ENCODE measurements at regions not wholly inside any gene's neighbourhood (a gene's known extent, or its start where the extent isn't known, plus 50 kb on each side); places are given as distances from the start of the nearest gene placed in this dataset.
A peak's percentile ranks its signal among the peaks of the same experiment; 100 is the strongest.

DNA sequence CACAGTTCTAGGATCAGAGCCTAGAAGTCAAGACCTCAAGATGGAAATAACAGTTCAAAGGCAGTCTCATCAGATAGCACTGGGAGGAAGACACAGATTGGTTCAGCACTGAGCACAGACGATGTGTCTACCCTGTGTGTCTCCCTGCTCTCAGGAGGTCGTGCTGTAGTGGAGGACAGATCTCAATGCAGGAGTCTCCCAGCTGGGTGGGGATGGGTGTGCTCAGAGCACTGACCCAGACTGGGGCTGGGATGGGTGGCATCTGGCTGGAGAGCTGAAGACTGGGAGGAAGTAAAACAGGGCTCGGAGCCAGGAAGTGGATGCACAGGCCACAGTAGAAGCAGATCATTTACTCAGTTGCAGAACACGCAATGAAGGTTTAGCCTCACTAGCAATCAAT, 69.5 kb upstream of the GDF10 start:
- no peak overlapping the region for H3K9ac ChIP-seq (ENCODE audit: low read length)
- WGBS (ENCODE audit: extremely low coverage, insufficient coverage, insufficient read length) = no CpG with 5 or more reads among the region's 4 CpGs
- H3K79me1 ChIP-seq (ENCODE audit: low read length) = no peaks in the 10 kb centered on the region
- no peak overlapping the region for H3K14ac ChIP-seq (ENCODE audit: low read length)
- no peaks in the 10 kb centered on the region for H3K9me3 ChIP-seq (ENCODE audit: insufficient read depth, low read depth, low read length)
- no peaks in the 10 kb centered on the region for H3K4me1 ChIP-seq (ENCODE audit: control insufficient read depth in 1 of 2, insufficient read depth in 2 of 2, low read length in 2 of 2)
- no peak overlapping the region for H2AFZ ChIP-seq (ENCODE audit: insufficient read depth, low read length, poor library complexity)
- no peaks in the 10 kb centered on the region for H3K79me2 ChIP-seq (ENCODE audit: control insufficient read depth, insufficient read depth, low read length, poor library complexity)
- no peak overlapping the region for H2BK120ac ChIP-seq (ENCODE audit: insufficient read depth, low read length, poor library complexity)
- no peak overlapping the region for H2BK5ac ChIP-seq (ENCODE audit: low read depth, low read length, poor library complexity)
- H3K18ac ChIP-seq (ENCODE audit: low read length) = no peak overlapping the region
- H3K23ac ChIP-seq (ENCODE audit: low read length) = no peak overlapping the region
- H3K36me3 ChIP-seq (ENCODE audit: control insufficient read depth in 1 of 2, insufficient read depth in 2 of 2, low read length in 2 of 2) = no peaks in the 10 kb centered on the region
- H4K12ac ChIP-seq (ENCODE audit: low read depth, low read length) = no peak overlapping the region
- H3K4me2 ChIP-seq (ENCODE audit: low read length) = no peak overlapping the region
- H3K27me3 ChIP-seq (ENCODE audit: insufficient read depth, low read length) = no peaks in the 10 kb centered on the region
- H3K27ac ChIP-seq (ENCODE audit: low read depth, low read length) = no peak overlapping the region
- H3K4me3 ChIP-seq (ENCODE audit: low read depth, low read length) = no peak overlapping the region
- no peak overlapping the region for H3K4ac ChIP-seq (ENCODE audit: low read depth, low read length)
- H2BK12ac ChIP-seq (ENCODE audit: low read length) = no peak overlapping the region
- H4K91ac ChIP-seq (ENCODE audit: low read depth, low read length) = no peak overlapping the region
- H2AK5ac ChIP-seq (ENCODE audit: low read length) = no peak overlapping the region
- no peak for DNase-seq
- no peak overlapping the region for H4K8ac ChIP-seq (ENCODE audit: low read depth, low read length)

DNA sequence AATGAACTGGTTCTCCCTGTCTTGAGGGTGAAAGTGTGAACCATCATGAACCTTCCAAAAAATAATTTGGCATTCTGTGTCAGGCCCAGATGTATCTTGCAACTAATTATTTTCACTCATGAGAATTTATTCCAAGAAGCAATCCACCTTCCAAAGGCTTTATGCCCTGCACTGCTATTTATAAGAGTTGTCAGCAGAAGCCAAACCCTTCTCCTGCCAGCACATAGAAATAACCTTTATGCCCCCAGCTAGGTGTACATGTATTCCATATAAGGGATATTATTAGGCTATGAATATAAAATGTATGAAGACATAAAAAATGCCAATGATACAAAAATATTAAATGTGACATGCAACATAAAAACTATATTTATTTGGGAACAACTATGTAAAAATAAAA, 69.0 kb upstream of the GDF10 start:
- H2BK12ac ChIP-seq (ENCODE audit: low read length) = no peak overlapping the region

DNA sequence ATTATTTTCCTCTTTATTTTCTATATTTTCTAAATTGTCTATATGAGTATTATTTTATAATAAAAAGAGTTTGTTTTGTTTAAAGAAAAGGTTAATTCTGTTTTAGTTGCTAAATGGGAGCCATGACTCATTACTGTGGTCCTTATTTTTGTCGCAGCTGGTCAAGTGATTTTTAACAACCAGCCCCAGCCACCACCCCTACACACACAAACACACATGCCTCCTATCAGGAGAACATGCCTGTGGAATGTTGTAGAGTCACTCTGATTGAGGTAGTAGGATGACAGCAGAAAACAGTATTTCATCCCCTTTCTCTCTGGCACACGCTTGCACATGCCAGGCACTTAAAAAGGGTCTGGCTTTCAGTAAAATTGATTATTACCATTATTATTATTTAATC, 68.6 kb upstream of the GDF10 start:
- no peaks in the 10 kb centered on the region for H3K79me1 ChIP-seq (ENCODE audit: low read length)
- DNase-seq = peak; percentile 69 to 81
- no peak overlapping the region for H3K9ac ChIP-seq (ENCODE audit: low read length)
- H4K91ac ChIP-seq (ENCODE audit: low read depth, low read length) = no peak overlapping the region
- H3K4ac ChIP-seq (ENCODE audit: low read depth, low read length) = no peak overlapping the region
- H3K27ac ChIP-seq (ENCODE audit: low read depth, low read length) = no peak overlapping the region
- H3K23ac ChIP-seq (ENCODE audit: low read length) = no peak overlapping the region
- no peaks in the 10 kb centered on the region for H3K4me1 ChIP-seq (ENCODE audit: control insufficient read depth in 1 of 2, insufficient read depth in 2 of 2, low read length in 2 of 2)
- no peak overlapping the region for H2AFZ ChIP-seq (ENCODE audit: insufficient read depth, low read length, poor library complexity)
- H3K18ac ChIP-seq (ENCODE audit: low read length) = no peak overlapping the region
- H2AK5ac ChIP-seq (ENCODE audit: low read length) = no peak overlapping the region
- H3K36me3 ChIP-seq (ENCODE audit: control insufficient read depth in 1 of 2, insufficient read depth in 2 of 2, low read length in 2 of 2) = no peaks in the 10 kb centered on the region
- no peak overlapping the region for H4K8ac ChIP-seq (ENCODE audit: low read depth, low read length)
- H2BK12ac ChIP-seq (ENCODE audit: low read length) = no peak overlapping the region
- no peak overlapping the region for H3K4me3 ChIP-seq (ENCODE audit: low read depth, low read length)
- no peaks in the 10 kb centered on the region for H3K27me3 ChIP-seq (ENCODE audit: insufficient read depth, low read length)
- H3K14ac ChIP-seq (ENCODE audit: low read length) = no peak overlapping the region
- WGBS (ENCODE audit: extremely low coverage, insufficient coverage, insufficient read length) = no CpG with 5 or more reads among the region's 2 CpGs
- H3K79me2 ChIP-seq (ENCODE audit: control insufficient read depth, insufficient read depth, low read length, poor library complexity) = no peaks in the 10 kb centered on the region
- H2BK120ac ChIP-seq (ENCODE audit: insufficient read depth, low read length, poor library complexity) = no peak overlapping the region
- no peak overlapping the region for H3K4me2 ChIP-seq (ENCODE audit: low read length)
- no peak overlapping the region for H4K12ac ChIP-seq (ENCODE audit: low read depth, low read length)
- no peak overlapping the region for H2BK5ac ChIP-seq (ENCODE audit: low read depth, low read length, poor library complexity)
- no peaks in the 10 kb centered on the region for H3K9me3 ChIP-seq (ENCODE audit: insufficient read depth, low read depth, low read length)

More for the DNA sequence above, 69.0 kb upstream of the GDF10 start:
- no peaks in the 10 kb centered on the region for H3K79me1 ChIP-seq (ENCODE audit: low read length)
- no peak overlapping the region for H3K27ac ChIP-seq (ENCODE audit: low read depth, low read length)
- H2BK120ac ChIP-seq (ENCODE audit: insufficient read depth, low read length, poor library complexity) = no peak overlapping the region
- H3K9me3 ChIP-seq (ENCODE audit: insufficient read depth, low read depth, low read length) = no peaks in the 10 kb centered on the region
- H3K9ac ChIP-seq (ENCODE audit: low read length) = no peak overlapping the region
- H2AFZ ChIP-seq (ENCODE audit: insufficient read depth, low read length, poor library complexity) = no peak overlapping the region
- no peak overlapping the region for H3K4ac ChIP-seq (ENCODE audit: low read depth, low read length)
- no peaks in the 10 kb centered on the region for H3K36me3 ChIP-seq (ENCODE audit: control insufficient read depth in 1 of 2, insufficient read depth in 2 of 2, low read length in 2 of 2)
- H3K4me3 ChIP-seq (ENCODE audit: low read depth, low read length) = no peak overlapping the region
- H4K91ac ChIP-seq (ENCODE audit: low read depth, low read length) = no peak overlapping the region
- H3K27me3 ChIP-seq (ENCODE audit: insufficient read depth, low read length) = no peaks in the 10 kb centered on the region
- H3K4me1 ChIP-seq (ENCODE audit: control insufficient read depth in 1 of 2, insufficient read depth in 2 of 2, low read length in 2 of 2) = no peaks in the 10 kb centered on the region
- no peak overlapping the region for H4K12ac ChIP-seq (ENCODE audit: low read depth, low read length)
- no peaks in the 10 kb centered on the region for H3K79me2 ChIP-seq (ENCODE audit: control insufficient read depth, insufficient read depth, low read length, poor library complexity)
- DNase-seq = no peak
- H2BK5ac ChIP-seq (ENCODE audit: low read depth, low read length, poor library complexity) = no peak overlapping the region
- no peak overlapping the region for H3K14ac ChIP-seq (ENCODE audit: low read length)
- H2AK5ac ChIP-seq (ENCODE audit: low read length) = no peak overlapping the region
- H3K4me2 ChIP-seq (ENCODE audit: low read length) = no peak overlapping the region
- no peak overlapping the region for H4K8ac ChIP-seq (ENCODE audit: low read depth, low read length)
- H3K23ac ChIP-seq (ENCODE audit: low read length) = no peak overlapping the region
- no peak overlapping the region for H3K18ac ChIP-seq (ENCODE audit: low read length)

DNA sequence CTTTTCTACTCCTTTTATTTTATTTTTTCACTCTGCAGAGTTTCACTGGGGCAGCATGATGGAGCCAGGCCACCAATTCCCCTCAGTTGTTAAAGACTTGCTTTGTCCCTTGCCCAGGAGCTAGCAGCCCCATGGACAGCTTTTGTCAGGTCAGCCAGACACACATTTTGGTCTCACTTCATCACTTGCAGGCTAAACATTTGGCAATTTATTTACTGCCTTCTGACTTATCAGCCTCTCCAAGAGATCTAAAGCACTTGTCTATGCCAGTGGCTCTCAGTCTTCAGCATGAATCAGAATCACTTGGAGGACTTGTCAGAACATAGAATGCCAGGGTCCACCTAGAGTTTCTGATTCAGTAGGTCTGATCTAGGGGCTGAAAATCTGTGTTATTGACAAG, 66.4 kb upstream of the GDF10 start:
- H3K79me1 ChIP-seq (ENCODE audit: low read length) = no peaks in the 10 kb centered on the region
- H3K23ac ChIP-seq (ENCODE audit: low read length) = no peak overlapping the region
- no peak overlapping the region for H4K91ac ChIP-seq (ENCODE audit: low read depth, low read length)
- no peak overlapping the region for H3K18ac ChIP-seq (ENCODE audit: low read length)
- no peak overlapping the region for H2BK120ac ChIP-seq (ENCODE audit: insufficient read depth, low read length, poor library complexity)
- no peak overlapping the region for H2AK5ac ChIP-seq (ENCODE audit: low read length)
- H2AFZ ChIP-seq (ENCODE audit: insufficient read depth, low read length, poor library complexity) = no peak overlapping the region
- H3K4me2 ChIP-seq (ENCODE audit: low read length) = no peak overlapping the region
- H2BK12ac ChIP-seq (ENCODE audit: low read length) = no peak overlapping the region
- no peak overlapping the region for H4K8ac ChIP-seq (ENCODE audit: low read depth, low read length)
- H3K27ac ChIP-seq (ENCODE audit: low read depth, low read length) = no peak overlapping the region
- H4K12ac ChIP-seq (ENCODE audit: low read depth, low read length) = no peak overlapping the region
- H3K14ac ChIP-seq (ENCODE audit: low read length) = no peak overlapping the region
- no peak overlapping the region for H3K4ac ChIP-seq (ENCODE audit: low read depth, low read length)
- no peak overlapping the region for H2BK5ac ChIP-seq (ENCODE audit: low read depth, low read length, poor library complexity)
- DNase-seq = no peak
- H3K4me1 ChIP-seq (ENCODE audit: control insufficient read depth in 1 of 2, insufficient read depth in 2 of 2, low read length in 2 of 2) = peaks cover 0 to 4% of the 10 kb centered on the region in 2 experiments
- H3K9me3 ChIP-seq (ENCODE audit: insufficient read depth, low read depth, low read length) = no peaks in the 10 kb centered on the region
- no peaks in the 10 kb centered on the region for H3K79me2 ChIP-seq (ENCODE audit: control insufficient read depth, insufficient read depth, low read length, poor library complexity)
- no peak overlapping the region for H3K9ac ChIP-seq (ENCODE audit: low read length)
- no peak overlapping the region for H3K4me3 ChIP-seq (ENCODE audit: low read depth, low read length)
- no peaks in the 10 kb centered on the region for H3K36me3 ChIP-seq (ENCODE audit: control insufficient read depth in 1 of 2, insufficient read depth in 2 of 2, low read length in 2 of 2)
- H3K27me3 ChIP-seq (ENCODE audit: insufficient read depth, low read length) = no peaks in the 10 kb centered on the region

DNA sequence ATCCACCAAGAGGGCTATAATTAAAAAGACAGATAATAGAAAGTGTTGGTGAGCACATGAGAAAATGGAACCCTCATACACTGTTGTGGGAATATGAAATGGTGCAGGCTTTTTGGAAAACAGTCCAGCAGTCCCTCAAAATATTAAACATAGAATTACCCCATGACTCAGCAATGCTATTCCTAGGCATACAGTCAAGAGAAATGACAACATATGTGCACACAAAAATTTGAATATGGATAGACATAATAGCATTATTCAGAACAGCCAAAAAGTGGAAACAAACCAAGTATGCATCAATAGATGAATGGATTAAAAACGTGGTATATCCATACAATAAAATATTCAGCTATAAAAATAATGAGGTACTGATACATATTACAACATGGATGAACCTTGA, 64.5 kb upstream of the GDF10 start:
- no peak overlapping the region for H3K4me2 ChIP-seq (ENCODE audit: low read length)
- no peak overlapping the region for H2BK120ac ChIP-seq (ENCODE audit: insufficient read depth, low read length, poor library complexity)
- no peaks in the 10 kb centered on the region for H3K27me3 ChIP-seq (ENCODE audit: insufficient read depth, low read length)
- no peaks in the 10 kb centered on the region for H3K79me2 ChIP-seq (ENCODE audit: control insufficient read depth, insufficient read depth, low read length, poor library complexity)
- H3K18ac ChIP-seq (ENCODE audit: low read length) = no peak overlapping the region
- WGBS (ENCODE audit: extremely low coverage, insufficient coverage, insufficient read length) = no CpG with 5 or more reads among the region's 1 CpG
- H2BK5ac ChIP-seq (ENCODE audit: low read depth, low read length, poor library complexity) = no peak overlapping the region
- no peak overlapping the region for H3K23ac ChIP-seq (ENCODE audit: low read length)
- H4K91ac ChIP-seq (ENCODE audit: low read depth, low read length) = no peak overlapping the region
- H3K14ac ChIP-seq (ENCODE audit: low read length) = no peak overlapping the region
- no peaks in the 10 kb centered on the region for H3K9me3 ChIP-seq (ENCODE audit: insufficient read depth, low read depth, low read length)
- DNase-seq = no peak
- no peak overlapping the region for H2AFZ ChIP-seq (ENCODE audit: insufficient read depth, low read length, poor library complexity)
- H3K4me3 ChIP-seq (ENCODE audit: low read depth, low read length) = no peak overlapping the region
- peaks cover 0 to 4% of the 10 kb centered on the region in 2 experiments for H3K4me1 ChIP-seq (ENCODE audit: control insufficient read depth in 1 of 2, insufficient read depth in 2 of 2, low read length in 2 of 2)
- H3K36me3 ChIP-seq (ENCODE audit: control insufficient read depth in 1 of 2, insufficient read depth in 2 of 2, low read length in 2 of 2) = no peaks in the 10 kb centered on the region
- H4K8ac ChIP-seq (ENCODE audit: low read depth, low read length) = no peak overlapping the region
- H3K9ac ChIP-seq (ENCODE audit: low read length) = no peak overlapping the region
- no peak overlapping the region for H3K4ac ChIP-seq (ENCODE audit: low read depth, low read length)
- no peak overlapping the region for H3K27ac ChIP-seq (ENCODE audit: low read depth, low read length)
- H2AK5ac ChIP-seq (ENCODE audit: low read length) = no peak overlapping the region
- no peak overlapping the region for H2BK12ac ChIP-seq (ENCODE audit: low read length)
- no peaks in the 10 kb centered on the region for H3K79me1 ChIP-seq (ENCODE audit: low read length)
- no peak overlapping the region for H4K12ac ChIP-seq (ENCODE audit: low read depth, low read length)
